ENCODE measurements at regions not wholly inside any gene's neighbourhood (a gene's known extent, or its start where the extent isn't known, plus 50 kb on each side); places are given as distances from the start of the nearest gene placed in this dataset.
"Not testable (repeated sequence)": the region's sequence is repeated elsewhere in the genome, so short reads cannot be mapped to it uniquely, and the experiment has no call there.

DNA sequence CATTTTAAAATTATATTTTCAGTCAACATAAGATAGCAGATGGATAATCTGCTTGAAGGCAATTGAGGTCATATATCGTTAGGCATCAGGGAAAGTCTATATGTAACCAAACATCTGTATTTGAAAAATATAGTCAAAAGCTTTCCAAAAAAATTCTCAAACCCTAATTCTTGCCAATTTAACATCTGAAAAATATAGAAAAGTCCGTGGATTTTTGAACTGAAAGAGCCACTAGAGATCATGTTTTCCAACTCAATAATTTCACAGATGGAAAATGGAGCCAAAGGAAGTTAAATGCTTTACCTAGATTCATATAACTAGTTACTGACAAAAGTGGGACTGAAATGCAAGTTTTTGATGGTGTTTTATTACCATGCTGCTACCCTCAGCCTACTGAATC, 185.1 kb upstream of the ZNF804A start:
- Histone ChIP-seq H3K27ac (ENCODE audit: low read length) (no peak overlapping the region), H3K9me3 (no peaks in the 10 kb centered on the region), H3K4me3 (ENCODE audit: control insufficient read depth in 1 of 2, extremely low read depth in 1 of 2, low read length in 1 of 2) (no peak overlapping the region), H3K4me1 (ENCODE audit: control insufficient read depth in 1 of 2, extremely low read depth in 1 of 2, insufficient read depth in 2 of 2, low read length in 2 of 2) (no peaks in the 10 kb centered on the region), H3K36me3 (ENCODE audit: control insufficient read depth in 2 of 2, extremely low read depth in 1 of 2, insufficient read depth in 1 of 2, low read length in 1 of 2) (no peaks in the 10 kb centered on the region), H3K27me3 (replicated peaks in 1 of 2; ENCODE audit: control insufficient read depth in 2 of 2, extremely low read depth in 1 of 2, insufficient read depth in 2 of 2, low read length in 1 of 2) (no peaks in the 10 kb centered on the region)
- no peak for DNase-seq
- Mint-ChIP-seq H3K27ac (no peak overlapping the region), H3K36me3 (no peaks in the 10 kb centered on the region), H3K4me1 (no peaks in the 10 kb centered on the region), H3K27me3 (no peaks in the 10 kb centered on the region), H3K9me3 (peaks cover under 1 to 9% (median 2%) of the 10 kb centered on the region in 3 donors), H3K4me3 (no peak overlapping the region)
- no peak for ATAC-seq (replicated peaks in 1 of 4)
- POLR2A ChIA-PET: no interaction called here
- CTCF ChIA-PET: no interaction called here
- no CpG with 5 or more reads among the region's 2 CpGs for WGBS (ENCODE audit: insufficient coverage)

GRCh38 chr2:184413671-184414229, 184.6 kb upstream of the ZNF804A start:
- Histone ChIP-seq H3K4me3 (ENCODE audit: control insufficient read depth in 1 of 2, extremely low read depth in 1 of 2, low read length in 1 of 2) (no peak overlapping the region), H3K4me1 (ENCODE audit: control insufficient read depth in 1 of 2, extremely low read depth in 1 of 2, insufficient read depth in 2 of 2, low read length in 2 of 2) (no peaks in the 10 kb centered on the region), H3K9me3 (no peaks in the 10 kb centered on the region), H3K36me3 (ENCODE audit: control insufficient read depth in 2 of 2, extremely low read depth in 1 of 2, insufficient read depth in 1 of 2, low read length in 1 of 2) (no peaks in the 10 kb centered on the region), H3K27ac (ENCODE audit: low read length) (no peak overlapping the region), H3K27me3 (replicated peaks in 1 of 2; ENCODE audit: control insufficient read depth in 2 of 2, extremely low read depth in 1 of 2, insufficient read depth in 2 of 2, low read length in 1 of 2) (no peaks in the 10 kb centered on the region)
- WGBS (ENCODE audit: insufficient coverage): no CpG with 5 or more reads among the region's 1 CpG
- Mint-ChIP-seq H3K27me3 (no peaks in the 10 kb centered on the region), H3K4me1 (no peaks in the 10 kb centered on the region), H3K9me3 (peaks cover 0 to 9% (median 2%) of the 10 kb centered on the region in 3 donors), H3K36me3 (no peaks in the 10 kb centered on the region), H3K4me3 (no peak overlapping the region), H3K27ac (no peak overlapping the region)
- no peak for ATAC-seq (replicated peaks in 1 of 4)
- ChIA-PET POLR2A (no interaction called here), CTCF (no interaction called here)
- DNase-seq: no peak

DNA sequence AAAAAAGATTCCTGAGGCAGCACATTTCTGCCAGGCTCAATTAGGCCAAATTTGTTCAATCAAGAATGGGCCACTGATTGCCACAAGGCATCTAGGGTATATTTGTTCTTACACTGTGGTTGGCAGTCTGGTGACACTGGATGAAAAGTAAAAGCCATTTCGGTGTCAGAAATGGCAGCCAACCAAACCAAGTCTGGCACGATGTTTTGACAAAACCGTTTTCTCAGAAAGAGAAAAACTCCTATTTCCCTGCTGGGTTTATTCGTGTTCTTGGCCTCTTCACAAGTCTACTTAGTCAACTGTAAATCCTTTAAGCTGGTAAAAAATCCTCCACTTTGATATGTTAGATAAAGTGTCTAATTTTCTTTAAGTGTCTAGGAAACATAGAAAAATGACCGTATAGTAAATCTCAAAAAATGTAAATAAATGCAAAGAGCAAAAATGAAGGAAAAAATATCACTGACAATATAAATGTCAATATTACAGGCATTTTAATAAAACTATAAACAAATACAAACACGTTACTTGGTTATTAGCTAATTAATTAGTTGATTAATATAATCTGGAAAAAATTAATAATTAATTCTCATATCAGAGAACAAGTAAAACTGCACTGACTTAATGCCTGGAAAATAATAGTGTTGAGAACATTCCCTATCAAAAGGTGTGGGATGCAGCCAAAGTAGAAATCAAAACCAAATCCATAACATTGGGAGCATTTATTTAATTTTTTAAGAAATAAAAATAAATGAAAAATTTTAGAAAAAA, 182.0 kb upstream of the ZNF804A start:
- Histone ChIP-seq H3K4me1 (ENCODE audit: control insufficient read depth in 1 of 2, extremely low read depth in 1 of 2, insufficient read depth in 2 of 2, low read length in 2 of 2) (no peaks in the 10 kb centered on the region), H3K27ac (ENCODE audit: low read length) (no peak overlapping the region), H3K4me3 (ENCODE audit: control insufficient read depth in 1 of 2, extremely low read depth in 1 of 2, low read length in 1 of 2) (no peak overlapping the region), H3K27me3 (replicated peaks in 1 of 2; ENCODE audit: control insufficient read depth in 2 of 2, extremely low read depth in 1 of 2, insufficient read depth in 2 of 2, low read length in 1 of 2) (no peaks in the 10 kb centered on the region), H3K9me3 (no peaks in the 10 kb centered on the region), H3K36me3 (ENCODE audit: control insufficient read depth in 2 of 2, extremely low read depth in 1 of 2, insufficient read depth in 1 of 2, low read length in 1 of 2) (no peaks in the 10 kb centered on the region)
- no peak for ATAC-seq (replicated peaks in 1 of 4)
- no peaks in the 10 kb centered on the region for H3K27me3 Mint-ChIP-seq
- no CpG with 5 or more reads among the region's 6 CpGs for WGBS (ENCODE audit: insufficient coverage)
- ChIA-PET CTCF (no interaction called here), POLR2A (no interaction called here)
- H3K4me1 Mint-ChIP-seq: no peaks in the 10 kb centered on the region
- no peak for DNase-seq
- no peak overlapping the region for H3K27ac Mint-ChIP-seq
- no peaks in the 10 kb centered on the region for H3K36me3 Mint-ChIP-seq
- no peak overlapping the region for H3K4me3 Mint-ChIP-seq
- H3K9me3 Mint-ChIP-seq: peaks cover 0 to 9% (median 5%) of the 10 kb centered on the region in 3 donors

DNA sequence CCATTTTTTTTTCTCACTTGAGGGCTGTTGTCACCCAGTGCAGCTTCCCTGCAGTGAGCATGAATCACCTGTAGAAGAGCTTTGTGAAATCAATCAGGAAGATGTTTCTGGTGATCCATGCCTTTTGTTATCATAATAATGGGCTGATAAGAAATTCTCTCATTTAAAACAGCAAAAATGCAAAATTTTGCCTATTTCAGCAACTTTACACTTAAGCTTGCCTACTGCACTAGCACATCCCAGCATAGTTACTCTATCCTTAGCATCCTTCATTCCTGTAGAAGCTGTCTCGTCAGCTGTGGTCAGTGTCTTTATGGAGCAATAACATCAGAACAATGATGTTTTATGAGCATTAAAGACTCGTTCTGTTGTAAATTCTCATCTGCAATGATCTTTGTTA, 178.6 kb upstream of the ZNF804A start:
- Histone ChIP-seq H3K4me1 (ENCODE audit: control insufficient read depth in 1 of 2, extremely low read depth in 1 of 2, insufficient read depth in 2 of 2, low read length in 2 of 2) (no peaks in the 10 kb centered on the region), H3K27ac (ENCODE audit: low read length) (no peak overlapping the region), H3K27me3 (replicated peaks in 1 of 2; ENCODE audit: control insufficient read depth in 2 of 2, extremely low read depth in 1 of 2, insufficient read depth in 2 of 2, low read length in 1 of 2) (no peaks in the 10 kb centered on the region), H3K9me3 (no peaks in the 10 kb centered on the region), H3K4me3 (ENCODE audit: control insufficient read depth in 1 of 2, extremely low read depth in 1 of 2, low read length in 1 of 2) (no peak overlapping the region), H3K36me3 (ENCODE audit: control insufficient read depth in 2 of 2, extremely low read depth in 1 of 2, insufficient read depth in 1 of 2, low read length in 1 of 2) (no peaks in the 10 kb centered on the region)
- no peak for DNase-seq
- ChIA-PET POLR2A (no interaction called here), CTCF (no interaction called here)
- no peak overlapping the region for H3K27ac Mint-ChIP-seq
- peaks cover 3 to 11% (median 4%) of the 10 kb centered on the region in 3 donors for H3K9me3 Mint-ChIP-seq
- no peaks in the 10 kb centered on the region for H3K27me3 Mint-ChIP-seq
- 80% methylated on average over 1 of the region's 2 CpGs for WGBS (ENCODE audit: insufficient coverage)
- H3K4me3 Mint-ChIP-seq: no peak overlapping the region
- no peaks in the 10 kb centered on the region for H3K36me3 Mint-ChIP-seq
- H3K4me1 Mint-ChIP-seq: no peaks in the 10 kb centered on the region
- ATAC-seq (replicated peaks in 1 of 4): no peak

DNA sequence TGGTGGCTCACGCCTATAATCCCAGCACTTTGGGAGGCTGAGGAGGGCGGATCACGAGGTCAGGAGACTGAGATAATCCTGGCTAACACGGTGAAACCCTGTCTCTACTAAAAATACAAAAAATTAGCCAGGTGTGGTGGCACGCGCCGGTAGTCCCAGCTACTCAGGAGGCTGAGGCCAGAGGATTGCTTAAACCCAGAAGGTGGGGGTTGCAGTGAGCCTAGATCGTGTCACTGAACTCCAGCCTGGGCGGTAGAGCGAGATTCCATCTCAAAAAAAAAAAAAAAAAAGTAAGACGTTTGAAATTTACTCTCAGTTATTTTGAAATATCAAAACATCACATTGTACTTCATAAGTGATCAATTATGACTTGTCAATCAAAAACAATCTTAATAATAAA, 176.9 kb upstream of the ZNF804A start:
- H3K4me1 ChIP-seq (ENCODE audit: control insufficient read depth in 1 of 2, extremely low read depth in 1 of 2, insufficient read depth in 2 of 2, low read length in 2 of 2); H3K27ac ChIP-seq (ENCODE audit: low read length); H3K4me3 ChIP-seq (ENCODE audit: control insufficient read depth in 1 of 2, extremely low read depth in 1 of 2, low read length in 1 of 2); H3K4me3 Mint-ChIP-seq; H3K27me3 ChIP-seq (replicated peaks in 1 of 2; ENCODE audit: control insufficient read depth in 2 of 2, extremely low read depth in 1 of 2, insufficient read depth in 2 of 2, low read length in 1 of 2); POLR2A ChIA-PET; H3K27ac Mint-ChIP-seq; H3K27me3 Mint-ChIP-seq; H3K36me3 ChIP-seq (ENCODE audit: control insufficient read depth in 2 of 2, extremely low read depth in 1 of 2, insufficient read depth in 1 of 2, low read length in 1 of 2); H3K36me3 Mint-ChIP-seq; ATAC-seq (replicated peaks in 1 of 4); CTCF ChIA-PET; H3K9me3 ChIP-seq; H3K4me1 Mint-ChIP-seq; DNase-seq: not testable (repeated sequence)
- peaks cover 3 to 11% (median 4%) of the 10 kb centered on the region in 3 donors for H3K9me3 Mint-ChIP-seq
- 72% methylated on average over 3 of the region's 11 CpGs for WGBS (ENCODE audit: insufficient coverage)

GRCh38 chr2:184425083-184425482, 173.2 kb upstream of the ZNF804A start:
- H3K9me3 Mint-ChIP-seq: peaks cover 0 to 11% (median 3%) of the 10 kb centered on the region in 3 donors
- no CpG with 5 or more reads among the region's 2 CpGs for WGBS (ENCODE audit: insufficient coverage)
- no peaks in the 10 kb centered on the region for H3K36me3 Mint-ChIP-seq
- ChIA-PET POLR2A (no interaction called here), CTCF (no interaction called here)
- no peaks in the 10 kb centered on the region for H3K27me3 Mint-ChIP-seq
- Histone ChIP-seq H3K36me3 (ENCODE audit: control insufficient read depth in 2 of 2, extremely low read depth in 1 of 2, insufficient read depth in 1 of 2, low read length in 1 of 2) (no peaks in the 10 kb centered on the region), H3K27me3 (replicated peaks in 1 of 2; ENCODE audit: control insufficient read depth in 2 of 2, extremely low read depth in 1 of 2, insufficient read depth in 2 of 2, low read length in 1 of 2) (no peaks in the 10 kb centered on the region), H3K9me3 (no peaks in the 10 kb centered on the region), H3K4me1 (ENCODE audit: control insufficient read depth in 1 of 2, extremely low read depth in 1 of 2, insufficient read depth in 2 of 2, low read length in 2 of 2) (no peaks in the 10 kb centered on the region), H3K4me3 (ENCODE audit: control insufficient read depth in 1 of 2, extremely low read depth in 1 of 2, low read length in 1 of 2) (no peak overlapping the region), H3K27ac (ENCODE audit: low read length) (no peak overlapping the region)
- H3K4me3 Mint-ChIP-seq: no peak overlapping the region
- ATAC-seq (replicated peaks in 1 of 4) (no peak), DNase-seq (no peak)
- H3K4me1 Mint-ChIP-seq: no peaks in the 10 kb centered on the region
- H3K27ac Mint-ChIP-seq: no peak overlapping the region
